HepG2 (cell line): ENCODE measurements at regions not wholly inside any gene's neighbourhood (a gene's known extent, or its start where the extent isn't known, plus 50 kb on each side); places are given as distances from the start of the nearest gene placed in this dataset.

Experiments
- ATAC-seq: fragments of 200-7000 bp; cut with Tn5 transposase; 3 replicates; pipeline ENCODE4 v1.9.1; 2020; ENCODE audit warnings: mild to moderate bottlenecking, moderate library complexity
- BruUV-seq: library from RNA; stranded (reverse); fragments of 400-500 nt; replicated peaks from 2 replicates; lab custom pipeline; 2021; lab: Mats Ljungman, UMichigan
- CTCF ChIA-PET: fragments of 300-600 bp; formaldehyde crosslinking; extraction: SDS; loops from one replicate; lab custom pipeline; 2021; ENCODE audit warnings: low total read pairs, inconsistent platforms, low intra/inter-chr PET ratio; lab: Yijun Ruan, JAX
- POLR2A ChIA-PET: fragments of 350-600 bp; sonication (Branson Sonifier 250); formaldehyde crosslinking; loops from one replicate; lab custom pipeline; 2020; ENCODE audit warnings: antibody characterized with exemption, inconsistent platforms; lab: Yijun Ruan, JAX
- DNase-seq: peaks from one replicate; pipeline ENCODE4 v3.0.0-alpha.2; 2015; ENCODE audit warnings: low spot score
- FAIRE-seq: peaks from 3 replicates; lab custom pipeline; 2011; peaks lifted over from hg19 to GRCh38; lab: Jason Lieb, UNC
- H2AFZ ChIP-seq: one replicate; pipeline ENCODE4 v1.6.1; 2011; ENCODE audit warnings: low read length, inconsistent platforms
- H3K27ac ChIP-seq: fragments of 300-600 bp; 3 replicates; pipeline ENCODE4 v1.8.0; 2011; ENCODE audit warnings: mixed run types, mild to moderate bottlenecking, mixed read lengths, low read length, inconsistent platforms; ENCODE audit not compliant: insufficient read depth; ENCODE audit errors: extremely low read length
- H3K27me3 ChIP-seq, 2 experiments: fragments of 200-600 bp in 1 of 2; 2 replicates in 1 of 2; 3 replicates in 1 of 2; pipeline versions ENCODE4 v1.6.0 to v1.8.0; 2011; ENCODE audit warnings: low read length in 2 of 2, mild to moderate bottlenecking in 2 of 2, moderate library complexity in 2 of 2, inconsistent platforms in 1 of 2; ENCODE audit not compliant: insufficient read depth in 2 of 2, control insufficient read depth in 1 of 2
- H3K36me3 ChIP-seq, 2 experiments: fragments of 200-600 bp in 1 of 2; replicated peaks in 1 of 2; 2 replicates in 1 of 2; 3 replicates in 1 of 2; pipeline versions ENCODE4 v1.5.1 to v1.8.0; 2011; ENCODE audit warnings: low read length in 2 of 2, inconsistent platforms in 1 of 2; ENCODE audit not compliant: insufficient read depth in 2 of 2, control insufficient read depth in 1 of 2
- H3K4me1 ChIP-seq: 2 replicates; pipeline ENCODE4 v1.5.1; 2012; ENCODE audit warnings: low read length, inconsistent platforms; ENCODE audit not compliant: insufficient read depth
- H3K4me2 ChIP-seq: 2 replicates; pipeline ENCODE4 v1.6.0; 2011; ENCODE audit warnings: low read depth, low read length, inconsistent platforms
- H3K4me3 ChIP-seq, 3 experiments: fragments of 200-600 bp in 1 of 3; sonication (generic), shearing (Covaris generic) in 1 of 3; replicated peaks in 1 of 3; 2 replicates each; pipeline ENCODE4 v1.5.1; 2011 to 2016; ENCODE audit warnings: low read length in 3 of 3, inconsistent platforms in 2 of 3, low read depth in 2 of 3, mild to moderate bottlenecking in 2 of 3, control low read depth in 1 of 3, mixed read lengths in 1 of 3; ENCODE audit not compliant: insufficient read depth in 1 of 3
- H3K79me2 ChIP-seq: one replicate; pipeline ENCODE4 v1.6.1; 2011; ENCODE audit warnings: low read length, inconsistent platforms; ENCODE audit not compliant: insufficient read depth
- H3K9ac ChIP-seq: 2 replicates; pipeline ENCODE4 v1.6.0; 2011; ENCODE audit warnings: mild to moderate bottlenecking, low read depth, low read length, inconsistent platforms; ENCODE audit not compliant: insufficient read depth
- H3K9me3 ChIP-seq: 2 replicates; pipeline ENCODE4 v1.5.1; 2012; ENCODE audit warnings: mild to moderate bottlenecking, low read length
- H4K20me1 ChIP-seq: 2 replicates; pipeline ENCODE4 v1.6.0; 2011; ENCODE audit warnings: inconsistent platforms, mild to moderate bottlenecking, low read length, moderate library complexity; ENCODE audit not compliant: insufficient read depth
- DMAP1 ChIP-seq: IDR thresholded peaks from 2 replicates; pipeline ENCODE4 v1.6.1; 2016
- EED ChIP-seq: sonication (generic); formaldehyde crosslinking; IDR thresholded peaks from 2 replicates; pipeline ENCODE4 v1.5.0; 2020; ENCODE audit warnings: mild to moderate bottlenecking, missing genetic modification reagents
- FOXK2 ChIP-seq: fragments of 450-650 bp; IDR thresholded peaks from 2 replicates; pipeline ENCODE4 v1.6.1; 2016
- HNRNPL ChIP-seq: fragments of 200-400 bp; formaldehyde crosslinking; IDR thresholded peaks from 2 replicates; pipeline ENCODE4 v1.6.1; 2017; ENCODE audit warnings: mild to moderate bottlenecking, low read depth, low read length
- NBN ChIP-seq: fragments of 450-650 bp; conservative IDR thresholded peaks from 2 replicates; pipeline ENCODE4 v1.6.1; 2017
- NR2F2 ChIP-seq: IDR thresholded peaks from 2 replicates; pipeline ENCODE4 v1.6.1; 2012; ENCODE audit warnings: low read depth, inconsistent platforms, borderline replicate concordance
- NR2F6 ChIP-seq, 2 experiments: IDR thresholded peaks; 2 replicates each; pipeline ENCODE4 v1.6.1; 2016; ENCODE audit warnings: antibody characterized with exemption in 1 of 2, mild to moderate bottlenecking in 1 of 2
- NR3C1 ChIP-seq: sonication (generic); formaldehyde crosslinking; IDR thresholded peaks from 2 replicates; pipeline ENCODE4 v1.4.0; 2020; ENCODE audit warnings: missing genetic modification reagents
- PTBP1 ChIP-seq: fragments of 200-400 bp; formaldehyde crosslinking; IDR thresholded peaks from 2 replicates; pipeline ENCODE4 v1.6.1; 2018; ENCODE audit warnings: low read length, low read depth; ENCODE audit not compliant: poor library complexity, severe bottlenecking
- SIX1 ChIP-seq: sonication (generic); formaldehyde crosslinking; IDR thresholded peaks from 2 replicates; pipeline ENCODE4 v1.4.0; 2020; ENCODE audit warnings: missing genetic modification reagents, borderline replicate concordance
- SP4 ChIP-seq: sonication (generic); formaldehyde crosslinking; IDR thresholded peaks from 2 replicates; pipeline ENCODE4 v1.8.1; 2023; ENCODE audit warnings: mild to moderate bottlenecking, missing genetic modification reagents
- UBTF ChIP-seq: sonication (generic); formaldehyde crosslinking; IDR thresholded peaks from 2 replicates; pipeline ENCODE4 v1.4.0; 2020; ENCODE audit warnings: mild to moderate bottlenecking, missing genetic modification reagents
- ZNF124 ChIP-seq: sonication (generic); formaldehyde crosslinking; IDR thresholded peaks from 2 replicates; pipeline ENCODE4 v1.4.0; 2020; ENCODE audit warnings: missing genetic modification reagents
- ZNF260 ChIP-seq: sonication (generic); formaldehyde crosslinking; IDR thresholded peaks from 2 replicates; pipeline ENCODE4 v1.4.0; 2020; ENCODE audit warnings: missing genetic modification reagents, low read depth, mild to moderate bottlenecking, borderline replicate concordance
- ZNF318 ChIP-seq: sonication (generic); formaldehyde crosslinking; IDR thresholded peaks from 2 replicates; pipeline ENCODE4 v1.4.0; 2020; ENCODE audit warnings: mild to moderate bottlenecking, missing genetic modification reagents
- ZNF501 ChIP-seq: sonication (generic); formaldehyde crosslinking; IDR thresholded peaks from 2 replicates; pipeline ENCODE4 v1.5.1; 2020; ENCODE audit warnings: mild to moderate bottlenecking, moderate library complexity, missing genetic modification reagents
- ZNF570 ChIP-seq: sonication (generic); formaldehyde crosslinking; IDR thresholded peaks from 2 replicates; pipeline ENCODE4 v1.4.0; 2020; ENCODE audit warnings: mild to moderate bottlenecking, missing genetic modification reagents, borderline replicate concordance
- ZSCAN12 ChIP-seq: sonication (generic); formaldehyde crosslinking; IDR thresholded peaks from 2 replicates; pipeline ENCODE4 v1.9.0; 2021; ENCODE audit warnings: mild to moderate bottlenecking, missing genetic modification reagents
- WGBS: methylation state at CpG from one replicate; pipeline ENCODE4 v1.1.6; 2017; ENCODE audit warnings: low lambda C conversion rate; 5-methylcytosine and 5-hydroxymethylcytosine counted together
- in situ Hi-C: cut with HindIII; loops from 2 replicates; pipeline ENCODE4 v1.10.0; 2017; ENCODE audit warnings: low pct_unique_long_range_greater_than_20kb; ENCODE audit not compliant: extremely low pct_ligation_motif_present
- intact Hi-C: fragments of 100-400 bp; cut with micrococcal nuclease; formaldehyde crosslinking; loops from one replicate; pipeline ENCODE4 v1.10.0; 2022; ENCODE audit not compliant: unreplicated experiment

- whole genome bisulfite sequencing, result 0% methylated on average over 1 of the region's 1 CpG
- H3K9ac ChIP-seq, result no peak overlapping the region
- ATAC-seq, result no peak
- intact Hi-C loops (no loop called here), in situ Hi-C loops (no loop called here)
- no peak for FAIRE-seq
- no peak for DNase-seq
- no peak overlapping the region for H3K4me3 ChIP-seq
- no peaks in the 10 kb centered on the region for H3K79me2 ChIP-seq
- H2AFZ ChIP-seq, result no peak overlapping the region
- POLR2A ChIA-PET, result no interaction called here
- H3K27ac ChIP-seq, result no peak overlapping the region
- H3K9me3 ChIP-seq, result peaks cover 16% of the 10 kb centered on the region
- no peak overlapping the region for H3K4me2 ChIP-seq
- no TSS peak for BruUV-seq
- no peaks in the 10 kb centered on the region for H3K27me3 ChIP-seq
- H3K36me3 ChIP-seq, result no peaks in the 10 kb centered on the region
- CTCF ChIA-PET, result no interaction called here
- H4K20me1 ChIP-seq, result no peaks in the 10 kb centered on the region
- no peaks in the 10 kb centered on the region for H3K4me1 ChIP-seq
- TF ChIP-seq UBTF (CRISPR knock-in tag) (no peak), NBN (no peak), ZNF501 (CRISPR knock-in tag) (no peak), SP4 (CRISPR knock-in tag) (no peak), PTBP1 (no peak), ZSCAN12 (CRISPR knock-in tag) (no peak), NR2F6 (IDR thresholded peaks at IDR 0.05) (no peak), NR2F6 (CRISPR knock-in tag; IDR thresholded peaks at IDR 0.05) (no peak), ZNF570 (CRISPR knock-in tag) (no peak), EED (CRISPR knock-in tag) (no peak), ZNF318 (CRISPR knock-in tag) (no peak), FOXK2 (no peak), NR3C1 (no peak), HNRNPL (no peak), NR2F2 (no peak), ZNF124 (CRISPR knock-in tag) (no peak), SIX1 (no peak), DMAP1 (CRISPR knock-in tag) (no peak), ZNF260 (CRISPR knock-in tag) (no peak)
These were observed 209.8 kb downstream of the CCER1 start for GRCh38 chr12:90745211-90745610.
